ENCODE measurements at regions not wholly inside any gene's neighbourhood (a gene's known extent, or its start where the extent isn't known, plus 50 kb on each side); places are given as distances from the start of the nearest gene placed in this dataset.

- TF ChIP-seq CTCF (conservative IDR thresholded peaks at IDR 0.05 in 1 of 2, IDR thresholded peaks at IDR 0.05 in 1 of 2; ENCODE audit: low read depth in 1 of 2, low read length in 2 of 2) (no peak), EZH2 (IDR thresholded peaks at IDR 0.05; ENCODE audit: low read length, missing control alignments) (no peak)
These were observed 63.0 kb upstream of the PPM1J start for GRCh38 chr1:112778137-112778536.
